ENCODE measurements at regions not wholly inside any gene's neighbourhood (a gene's known extent, or its start where the extent isn't known, plus 50 kb on each side); places are given as distances from the start of the nearest gene placed in this dataset.

- Histone ChIP-seq H3K36me3 (ENCODE audit: low read depth) (no peaks in the 10 kb centered on the region), H3K9me3 (no peaks in the 10 kb centered on the region), H3K4me1 (ENCODE audit: low read depth) (no peaks in the 10 kb centered on the region), H3K4me3 (no peak overlapping the region)
- intact Hi-C loops (cut with DNase I, micrococcal nuclease) = no loop called here
- no peak for ATAC-seq
- no peak for DNase-seq
- TF ChIP-seq, protein P1, sequence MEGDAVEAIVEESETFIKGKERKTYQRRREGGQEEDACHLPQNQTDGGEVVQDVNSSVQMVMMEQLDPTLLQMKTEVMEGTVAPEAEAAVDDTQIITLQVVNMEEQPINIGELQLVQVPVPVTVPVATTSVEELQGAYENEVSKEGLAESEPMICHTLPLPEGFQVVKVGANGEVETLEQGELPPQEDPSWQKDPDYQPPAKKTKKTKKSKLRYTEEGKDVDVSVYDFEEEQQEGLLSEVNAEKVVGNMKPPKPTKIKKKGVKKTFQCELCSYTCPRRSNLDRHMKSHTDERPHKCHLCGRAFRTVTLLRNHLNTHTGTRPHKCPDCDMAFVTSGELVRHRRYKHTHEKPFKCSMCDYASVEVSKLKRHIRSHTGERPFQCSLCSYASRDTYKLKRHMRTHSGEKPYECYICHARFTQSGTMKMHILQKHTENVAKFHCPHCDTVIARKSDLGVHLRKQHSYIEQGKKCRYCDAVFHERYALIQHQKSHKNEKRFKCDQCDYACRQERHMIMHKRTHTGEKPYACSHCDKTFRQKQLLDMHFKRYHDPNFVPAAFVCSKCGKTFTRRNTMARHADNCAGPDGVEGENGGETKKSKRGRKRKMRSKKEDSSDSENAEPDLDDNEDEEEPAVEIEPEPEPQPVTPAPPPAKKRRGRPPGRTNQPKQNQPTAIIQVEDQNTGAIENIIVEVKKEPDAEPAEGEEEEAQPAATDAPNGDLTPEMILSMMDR (IDR thresholded peaks at IDR 0.05) = no peak
Measured at GRCh38 chr3:167102071-167102470, 278.0 kb downstream of the ZBBX start.

DNA sequence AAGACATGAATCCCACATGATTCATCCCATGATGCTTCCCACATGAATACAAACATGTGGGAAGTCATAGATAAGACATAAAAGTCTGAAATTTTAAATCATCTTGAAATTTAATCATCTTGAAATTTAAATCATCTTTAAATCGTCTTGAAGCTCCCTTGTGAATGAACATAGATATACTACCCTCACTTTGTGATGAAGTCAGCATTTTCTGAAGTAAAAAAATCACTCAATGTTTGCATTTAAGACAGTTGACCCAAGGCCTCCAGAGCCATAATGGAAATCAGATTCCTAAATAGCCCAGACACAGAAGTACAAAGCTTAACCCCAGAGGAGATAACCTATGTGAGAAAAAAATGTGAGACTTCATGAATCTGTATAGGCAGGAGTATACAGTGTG lies 279.4 kb downstream of the ZBBX start:
- no peak for DNase-seq
- no peak for ATAC-seq
- H3K4me3 ChIP-seq = no peak overlapping the region
- TF ChIP-seq, protein P1 (IDR thresholded peaks at IDR 0.05) = no peak
- no peaks in the 10 kb centered on the region for H3K36me3 ChIP-seq (ENCODE audit: low read depth)
- intact Hi-C loops (cut with DNase I, micrococcal nuclease) = no loop called here
- no peaks in the 10 kb centered on the region for H3K9me3 ChIP-seq
- H3K4me1 ChIP-seq (ENCODE audit: low read depth) = no peaks in the 10 kb centered on the region

DNA sequence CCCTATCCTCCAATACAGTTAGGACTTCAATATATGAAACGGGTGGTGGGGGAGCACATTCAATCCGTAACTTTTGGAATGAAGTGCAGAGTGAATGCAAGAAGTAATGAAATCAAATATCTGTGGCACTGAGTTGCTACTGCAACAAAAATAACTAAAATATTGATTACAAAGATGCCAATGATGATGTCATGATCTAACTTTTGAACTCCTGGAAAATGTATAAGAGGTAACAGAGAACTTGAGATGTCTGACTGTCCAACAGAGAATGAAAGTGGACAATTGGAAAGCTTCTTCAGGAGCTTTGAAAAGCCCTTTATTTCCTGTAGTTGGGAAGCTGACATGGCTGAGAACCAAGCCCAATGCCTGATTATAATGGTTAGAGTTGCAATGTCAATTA lies 279.9 kb downstream of the ZBBX start:
- no peak overlapping the region for H3K4me3 ChIP-seq
- H3K9me3 ChIP-seq = no peaks in the 10 kb centered on the region
- ATAC-seq = no peak
- DNase-seq = no peak
- intact Hi-C loops (cut with DNase I, micrococcal nuclease) = no loop called here
- H3K4me1 ChIP-seq (ENCODE audit: low read depth) = no peaks in the 10 kb centered on the region
- no peaks in the 10 kb centered on the region for H3K36me3 ChIP-seq (ENCODE audit: low read depth)
- TF ChIP-seq, protein P1 (IDR thresholded peaks at IDR 0.05) = no peak

DNA sequence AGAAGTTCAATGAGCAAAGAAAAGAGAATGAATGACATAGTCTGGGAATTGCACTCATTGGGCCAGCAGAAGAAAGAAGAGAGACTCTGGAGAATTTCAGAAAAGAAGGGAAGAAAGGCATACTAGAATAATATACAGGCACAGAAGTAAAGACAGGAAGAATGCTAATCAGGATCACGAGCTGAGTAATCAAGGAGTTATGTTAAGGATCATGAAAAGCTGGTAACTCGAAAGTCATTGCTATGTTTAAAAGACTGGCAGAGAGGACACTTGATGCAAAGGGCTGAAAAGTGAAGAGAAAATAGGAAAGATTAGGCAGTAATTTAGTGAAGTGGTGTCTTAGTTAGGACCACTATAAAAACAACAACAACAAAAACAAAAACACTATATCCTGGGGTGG lies 284.1 kb downstream of the ZBBX start:
- Histone ChIP-seq H3K9me3 (no peaks in the 10 kb centered on the region), H3K36me3 (ENCODE audit: low read depth) (no peaks in the 10 kb centered on the region), H3K4me1 (ENCODE audit: low read depth) (no peaks in the 10 kb centered on the region), H3K4me3 (no peak overlapping the region)
- intact Hi-C loops (cut with DNase I, micrococcal nuclease) = no loop called here
- DNase-seq (no peak), ATAC-seq (no peak)
- TF ChIP-seq, protein P1 (IDR thresholded peaks at IDR 0.05) = no peak

GRCh38 chr3:167094632-167095031 lies 285.5 kb downstream of the ZBBX start:
- no peaks in the 10 kb centered on the region for H3K4me1 ChIP-seq (ENCODE audit: low read depth)
- TF ChIP-seq, protein P1 (IDR thresholded peaks at IDR 0.05) = no peak
- H3K4me3 ChIP-seq = no peak overlapping the region
- no peaks in the 10 kb centered on the region for H3K9me3 ChIP-seq
- intact Hi-C loops (cut with DNase I, micrococcal nuclease) = no loop called here
- no peaks in the 10 kb centered on the region for H3K36me3 ChIP-seq (ENCODE audit: low read depth)
- DNase-seq (no peak), ATAC-seq (no peak)

DNA sequence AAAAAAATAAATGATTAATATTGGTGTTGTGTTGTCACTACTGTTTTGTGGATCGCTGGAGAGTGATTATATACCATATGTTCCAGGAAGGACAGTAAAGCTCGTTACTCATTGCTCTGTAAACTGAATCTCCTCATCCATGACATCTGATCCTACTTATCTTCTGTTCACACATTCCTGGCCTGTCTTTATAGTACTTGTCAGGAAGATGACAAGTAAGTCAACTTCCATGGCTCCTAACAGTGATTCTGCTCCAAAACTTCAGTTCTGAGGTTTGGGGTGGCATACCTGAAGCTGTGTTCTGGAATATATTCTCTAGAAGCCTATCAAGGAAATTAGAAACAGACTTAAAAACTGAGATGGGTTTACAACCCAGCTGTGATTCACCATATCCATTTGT lies 288.9 kb downstream of the ZBBX start:
- intact Hi-C loops (cut with DNase I, micrococcal nuclease) = no loop called here

More for the DNA sequence above, 288.9 kb downstream of the ZBBX start:
- TF ChIP-seq, protein P1 (IDR thresholded peaks at IDR 0.05) = no peak
- H3K4me3 ChIP-seq = no peak overlapping the region
- no peaks in the 10 kb centered on the region for H3K36me3 ChIP-seq (ENCODE audit: low read depth)
- no peaks in the 10 kb centered on the region for H3K4me1 ChIP-seq (ENCODE audit: low read depth)
- no peak for ATAC-seq
- DNase-seq = no peak
- H3K9me3 ChIP-seq = no peaks in the 10 kb centered on the region
